Fibroblast of peridontal ligament (primary cell): ENCODE measurements at regions not wholly inside any gene's neighbourhood (a gene's known extent, or its start where the extent isn't known, plus 50 kb on each side); places are given as distances from the start of the nearest gene placed in this dataset.

ENCODE experiments used
- DNase-seq: peaks from one replicate; pipeline ENCODE4 v3.0.0-alpha.2; 2010; ENCODE audit errors: extremely low read depth

GRCh38 chr4:13844740-13845139 lies 217.2 kb upstream of the BOD1L1 start:
- DNase-seq, result no peak

- no peak for DNase-seq
Measured at GRCh38 chr4:13849778-13850177, 222.3 kb upstream of the BOD1L1 start.

- no peak for DNase-seq
Measured at GRCh38 chr4:13851085-13851940, 223.8 kb upstream of the BOD1L1 start.

GRCh38 chr4:13852411-13852810 lies 224.9 kb upstream of the BOD1L1 start:
- DNase-seq, result no peak

- DNase-seq, result no peak
Measured at GRCh38 chr4:13856387-13856786, 228.9 kb upstream of the BOD1L1 start.

GRCh38 chr4:13857397-13857796 lies 229.9 kb upstream of the BOD1L1 start:
- DNase-seq, result no peak

- DNase-seq, result no peak
Measured at GRCh38 chr4:13857800-13858199, 230.3 kb upstream of the BOD1L1 start.

GRCh38 chr4:13859423-13859822 lies 231.9 kb upstream of the BOD1L1 start:
- DNase-seq, result no peak

GRCh38 chr4:13860126-13860525 lies 232.6 kb upstream of the BOD1L1 start:
- peak; percentile 56 for DNase-seq

GRCh38 chr4:13865871-13866669 lies 238.5 kb upstream of the BOD1L1 start:
- DNase-seq, result peak; percentile 84

- DNase-seq, result peak; percentile 79
Measured at GRCh38 chr4:13866881-13867280, 239.4 kb upstream of the BOD1L1 start.

GRCh38 chr4:13872155-13872554 lies 244.6 kb upstream of the BOD1L1 start:
- DNase-seq, result peak; percentile 42

GRCh38 chr4:13872955-13873354 lies 245.4 kb upstream of the BOD1L1 start:
- DNase-seq, result no peak

GRCh38 chr4:13875181-13875580 lies 247.7 kb upstream of the BOD1L1 start:
- DNase-seq, result no peak

GRCh38 chr4:13876131-13876530 lies 248.6 kb upstream of the BOD1L1 start:
- DNase-seq, result no peak

GRCh38 chr4:13876940-13877339 lies 249.4 kb upstream of the BOD1L1 start:
- no peak for DNase-seq

GRCh38 chr4:13877626-13878025 lies 250.1 kb upstream of the BOD1L1 start:
- DNase-seq, result no peak

GRCh38 chr4:13881892-13882291 lies 254.4 kb upstream of the BOD1L1 start:
- DNase-seq, result peak; percentile 82

GRCh38 chr4:13887010-13887409 lies 259.5 kb upstream of the BOD1L1 start:
- no peak for DNase-seq

- DNase-seq, result peak; percentile 97
Measured at GRCh38 chr4:13888112-13888511, 260.6 kb upstream of the BOD1L1 start.

- DNase-seq, result peak; percentile 68
Measured at GRCh38 chr4:13891544-13891939, 264.0 kb upstream of the BOD1L1 start.

- DNase-seq, result no peak
Measured at GRCh38 chr4:13892739-13893105, 265.2 kb upstream of the BOD1L1 start.

- DNase-seq, result no peak
Measured at GRCh38 chr4:13893211-13893610, 265.7 kb upstream of the BOD1L1 start.
